ENCODE measurements at regions not wholly inside any gene's neighbourhood (a gene's known extent, or its start where the extent isn't known, plus 50 kb on each side); places are given as distances from the start of the nearest gene placed in this dataset.
A peak's percentile ranks its signal among the peaks of the same experiment; 100 is the strongest.

DNA sequence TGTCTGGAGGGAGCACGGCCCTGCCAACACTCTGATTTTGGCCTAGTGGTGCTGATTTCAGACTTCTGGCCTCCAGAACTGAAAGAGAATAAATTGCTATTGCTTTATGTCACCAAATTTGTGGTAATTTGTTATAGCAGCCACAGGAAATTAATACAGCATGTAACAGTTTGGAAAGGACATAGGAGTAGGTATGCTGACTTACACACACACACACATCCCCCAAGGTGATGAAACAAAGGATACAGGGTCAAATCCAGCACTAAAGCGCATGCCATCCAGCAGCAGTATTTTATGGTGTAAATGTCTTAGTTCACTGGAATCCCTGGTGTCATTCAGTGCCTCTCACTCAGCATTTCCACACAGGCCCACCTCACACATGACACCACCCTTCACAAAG lies 72.2 kb upstream of the MAN1A2 start:
- Histone ChIP-seq H3K27me3 (ENCODE audit: control insufficient read depth in 2 of 2, insufficient read depth in 2 of 2, low read length in 2 of 2) (peaks cover 14 to 29% of the 10 kb centered on the region in 2 experiments), H3K79me2 (ENCODE audit: control insufficient read depth, insufficient read depth, low read length) (no peaks in the 10 kb centered on the region), H3K9ac (ENCODE audit: insufficient read depth in 1 of 2, low read depth in 2 of 2, low read length in 2 of 2) (no peak overlapping the region), H4K20me1 (replicated peaks; ENCODE audit: control insufficient read depth, insufficient read depth, low read length) (no peaks in the 10 kb centered on the region), H3K36me3 (ENCODE audit: control insufficient read depth, insufficient read depth, low read length) (no peaks in the 10 kb centered on the region), H2AFZ (ENCODE audit: low read depth, low read length) (no peak overlapping the region), H3K9me1 (ENCODE audit: control insufficient read depth, insufficient read depth, low read length) (no peaks in the 10 kb centered on the region), H3K4me1 (replicated peaks in 1 of 2; ENCODE audit: control insufficient read depth in 2 of 2, insufficient read depth in 2 of 2, low read length in 2 of 2) (peaks cover 0 to 3% of the 10 kb centered on the region in 2 experiments; a peak in 2 of 5 replicates), H3K4me3 (no peak overlapping the region), H3K4me2 (ENCODE audit: insufficient read depth, low read length) (no peak overlapping the region), H3K9me3 (replicated peaks; ENCODE audit: control insufficient read depth, insufficient read depth, low read depth, low read length) (no peaks in the 10 kb centered on the region), H3K27ac (ENCODE audit: extremely low read depth, low read depth, low read length) (no peak overlapping the region)
- ChIA-PET POLR2A (interaction anchor here (1.0 to 1.8 kb wide), 2 partner anchors 10 to 19 kb away, joined by 3 to 7 read pairs; no protein-coding TSS in a partner anchor), CTCF (ENCODE audit: low intra/inter-chr PET ratio) (no interaction called here)
- no peak for DNase-seq (ENCODE audit: extremely low read depth in 1 of 4, low spot score in 3 of 4)
- intact Hi-C loops (cut with micrococcal nuclease) = no loop called here
- in situ Hi-C loops (cut with MboI) = loop anchor here (25.0 kb wide), 1 partner anchor 558 kb away; no protein-coding TSS in a partner anchor
- no TSS peak for BruUV-seq (replicated peaks)
- FAIRE-seq = no peak
- no peak for ATAC-seq
- TF ChIP-seq FOSL1 (tag; conservative IDR thresholded peaks at IDR 0.05) = no peak
- no peak for TF ChIP-seq CBX1 (IDR thresholded peaks at IDR 0.05; ENCODE audit: low read depth)
- no peak for TF ChIP-seq BCL6 (CRISPR knock-in tag; IDR thresholded peaks at IDR 0.05)
- TF ChIP-seq HNRNPH1 (optimal IDR thresholded peaks at IDR 0.05; ENCODE audit: low read depth, low read length) = no peak
- no peak for TF ChIP-seq ZNF79 (CRISPR knock-in tag; IDR thresholded peaks at IDR 0.05; ENCODE audit: low read depth)
- 7% methylated on average over 2 of the region's 2 CpGs for WGBS (ENCODE audit: insufficient coverage, low coverage, missing lambda C conversion rate)

DNA sequence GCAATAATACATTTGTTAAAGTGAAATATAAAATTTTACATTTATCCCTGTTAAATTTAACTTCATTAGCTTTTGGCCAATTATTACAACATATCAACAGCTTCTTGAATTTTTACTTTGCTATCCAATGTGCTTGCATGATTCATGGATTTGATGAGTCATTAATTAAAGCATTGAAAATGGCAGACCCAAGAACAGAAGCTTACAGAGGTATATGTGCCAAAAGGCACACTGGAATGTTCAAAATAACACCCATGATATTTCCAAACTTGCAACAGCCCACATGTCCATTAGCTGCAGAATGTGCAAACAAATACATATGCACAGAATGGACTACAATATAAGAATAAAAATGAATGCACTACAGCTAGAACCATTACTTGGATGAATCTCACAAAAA lies 76.4 kb upstream of the MAN1A2 start:
- ATAC-seq (no peak), FAIRE-seq (no peak), DNase-seq (ENCODE audit: extremely low read depth in 1 of 4, low spot score in 3 of 4) (no peak)
- Histone ChIP-seq H3K27ac (ENCODE audit: extremely low read depth, low read depth, low read length) (no peak overlapping the region), H3K4me2 (ENCODE audit: insufficient read depth, low read length) (no peak overlapping the region), H3K9me1 (ENCODE audit: control insufficient read depth, insufficient read depth, low read length) (no peaks in the 10 kb centered on the region), H3K9ac (ENCODE audit: insufficient read depth in 1 of 2, low read depth in 2 of 2, low read length in 2 of 2) (no peak overlapping the region), H3K79me2 (ENCODE audit: control insufficient read depth, insufficient read depth, low read length) (no peaks in the 10 kb centered on the region), H3K9me3 (replicated peaks; ENCODE audit: control insufficient read depth, insufficient read depth, low read depth, low read length) (no peaks in the 10 kb centered on the region), H3K4me1 (replicated peaks in 1 of 2; ENCODE audit: control insufficient read depth in 2 of 2, insufficient read depth in 2 of 2, low read length in 2 of 2) (no peaks in the 10 kb centered on the region), H3K4me3 (no peak overlapping the region), H4K20me1 (replicated peaks; ENCODE audit: control insufficient read depth, insufficient read depth, low read length) (no peaks in the 10 kb centered on the region), H3K36me3 (ENCODE audit: control insufficient read depth, insufficient read depth, low read length) (no peaks in the 10 kb centered on the region), H2AFZ (ENCODE audit: low read depth, low read length) (no peak overlapping the region), H3K27me3 (ENCODE audit: control insufficient read depth in 2 of 2, insufficient read depth in 2 of 2, low read length in 2 of 2) (peaks cover 6 to 14% of the 10 kb centered on the region in 2 experiments)
- peak; percentile 33; the same call in 1 of the 2 replicates for TF ChIP-seq C11orf30 (IDR thresholded peaks at IDR 0.05; ENCODE audit: low read depth)
- no peak for TF ChIP-seq HCFC1 (IDR thresholded peaks at IDR 0.05; ENCODE audit: low read depth, low read length)
- TF ChIP-seq ZNF316 (IDR thresholded peaks at IDR 0.05) = peak; percentile 63
- TF ChIP-seq, protein P1, sequence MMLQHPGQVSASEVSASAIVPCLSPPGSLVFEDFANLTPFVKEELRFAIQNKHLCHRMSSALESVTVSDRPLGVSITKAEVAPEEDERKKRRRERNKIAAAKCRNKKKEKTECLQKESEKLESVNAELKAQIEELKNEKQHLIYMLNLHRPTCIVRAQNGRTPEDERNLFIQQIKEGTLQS (IDR thresholded peaks at IDR 0.05) = 0 out of 2 replicates have a peak, but pooled peaks have one; percentile 30
- TF ChIP-seq, protein P1 (CRISPR knock-in tag; conservative IDR thresholded peaks at IDR 0.05) = no peak
- TF ChIP-seq MAFG (tag; conservative IDR thresholded peaks at IDR 0.05) = peak; percentile 27; the same call in 1 of the 2 replicates
- no peak for TF ChIP-seq FOXA3 (CRISPR knock-in tag; conservative IDR thresholded peaks at IDR 0.05 in 1 of 2, IDR thresholded peaks at IDR 0.05 in 1 of 2)
- ChIA-PET CTCF (ENCODE audit: low intra/inter-chr PET ratio) (no interaction called here), POLR2A (interaction anchor here (0.6 to 1.3 kb wide), 4 partner anchors 18 to 226 kb away, joined by 3 to 5 read pairs (median 3); no protein-coding TSS in a partner anchor)
- in situ Hi-C loops (cut with MboI) = loop anchor here (25.0 kb wide), 1 partner anchor 554 kb away; no protein-coding TSS in a partner anchor
- intact Hi-C loops (cut with micrococcal nuclease) = no loop called here
- BruUV-seq (replicated peaks) = no TSS peak

All from K562 (cell line).